WTC11 (cell line): ENCODE measurements at regions not wholly inside any gene's neighbourhood (a gene's known extent, or its start where the extent isn't known, plus 50 kb on each side); places are given as distances from the start of the nearest gene placed in this dataset.

Experiments
- JAZF1 ChIP-seq: fragments of 250-450 bp; sonication (Bioruptor Pico); IDR thresholded peaks from 2 replicates; pipeline ENCODE4 v1.9.0; 2021; ENCODE audit warnings: moderate library complexity, mild to moderate bottlenecking, inconsistent platforms
- JUN ChIP-seq: sonication (generic); formaldehyde crosslinking; IDR thresholded peaks from 2 replicates; pipeline ENCODE4 v1.8.0; 2023; ENCODE audit warnings: mild to moderate bottlenecking, missing genetic modification reagents
- RORB ChIP-seq: fragments of 250-450 bp; sonication (Bioruptor Pico); IDR thresholded peaks from 2 replicates; pipeline ENCODE4 v1.9.0; 2021; ENCODE audit warnings: mild to moderate bottlenecking
- TF ChIP-seq, protein P1 (sequence below): fragments of 200-600 bp; IDR thresholded peaks from 2 replicates; pipeline ENCODE4 v1.8.0; 2022; ENCODE audit warnings: antibody characterized with exemption
- TF ChIP-seq, protein P2 (sequence below): fragments of 250-450 bp; sonication (Bioruptor Pico); IDR thresholded peaks from 2 replicates; pipeline ENCODE4 v1.9.0; 2021; ENCODE audit warnings: mild to moderate bottlenecking
- TF ChIP-seq, protein P3 (sequence below): sonication (generic); formaldehyde crosslinking; IDR thresholded peaks from 2 replicates; pipeline ENCODE4 v1.8.0; 2022; ENCODE audit warnings: mild to moderate bottlenecking, missing genetic modification reagents
- TF ChIP-seq, protein P4 (sequence below): sonication (generic); formaldehyde crosslinking; IDR thresholded peaks from 2 replicates; pipeline ENCODE4 v1.8.0; 2022; ENCODE audit warnings: mild to moderate bottlenecking, missing genetic modification reagents
- TF ChIP-seq, protein P5 (sequence below): sonication (generic); formaldehyde crosslinking; IDR thresholded peaks from 2 replicates; pipeline ENCODE4 v1.8.0; 2022; ENCODE audit warnings: missing genetic modification reagents

DNA sequence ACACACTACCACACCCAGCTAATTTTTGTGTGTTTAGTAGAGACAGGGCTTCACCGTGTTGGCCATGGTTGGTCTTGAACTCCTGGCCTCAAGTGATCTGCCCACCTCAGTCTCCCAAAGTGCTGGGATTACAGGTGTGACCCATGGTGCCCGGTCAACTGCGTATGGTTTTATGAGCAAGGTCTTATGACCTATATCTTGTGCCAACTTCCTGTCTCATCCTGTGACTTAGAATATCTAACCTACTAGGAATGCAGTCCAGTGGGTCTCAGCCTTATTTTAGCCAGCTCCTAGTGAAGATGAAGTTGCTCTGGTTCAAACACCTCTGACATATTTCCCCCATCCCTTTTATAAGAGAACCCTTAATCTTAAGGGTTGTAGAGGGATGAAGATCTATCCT lies 66.1 kb upstream of the OR5AN1 start:
- TF ChIP-seq, protein P1, sequence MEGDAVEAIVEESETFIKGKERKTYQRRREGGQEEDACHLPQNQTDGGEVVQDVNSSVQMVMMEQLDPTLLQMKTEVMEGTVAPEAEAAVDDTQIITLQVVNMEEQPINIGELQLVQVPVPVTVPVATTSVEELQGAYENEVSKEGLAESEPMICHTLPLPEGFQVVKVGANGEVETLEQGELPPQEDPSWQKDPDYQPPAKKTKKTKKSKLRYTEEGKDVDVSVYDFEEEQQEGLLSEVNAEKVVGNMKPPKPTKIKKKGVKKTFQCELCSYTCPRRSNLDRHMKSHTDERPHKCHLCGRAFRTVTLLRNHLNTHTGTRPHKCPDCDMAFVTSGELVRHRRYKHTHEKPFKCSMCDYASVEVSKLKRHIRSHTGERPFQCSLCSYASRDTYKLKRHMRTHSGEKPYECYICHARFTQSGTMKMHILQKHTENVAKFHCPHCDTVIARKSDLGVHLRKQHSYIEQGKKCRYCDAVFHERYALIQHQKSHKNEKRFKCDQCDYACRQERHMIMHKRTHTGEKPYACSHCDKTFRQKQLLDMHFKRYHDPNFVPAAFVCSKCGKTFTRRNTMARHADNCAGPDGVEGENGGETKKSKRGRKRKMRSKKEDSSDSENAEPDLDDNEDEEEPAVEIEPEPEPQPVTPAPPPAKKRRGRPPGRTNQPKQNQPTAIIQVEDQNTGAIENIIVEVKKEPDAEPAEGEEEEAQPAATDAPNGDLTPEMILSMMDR: no peak
- TF ChIP-seq JUN (CRISPR knock-in tag) (no peak), JAZF1 (no peak), RORB (CRISPR knock-in tag) (no peak)
- TF ChIP-seq, protein P2, sequence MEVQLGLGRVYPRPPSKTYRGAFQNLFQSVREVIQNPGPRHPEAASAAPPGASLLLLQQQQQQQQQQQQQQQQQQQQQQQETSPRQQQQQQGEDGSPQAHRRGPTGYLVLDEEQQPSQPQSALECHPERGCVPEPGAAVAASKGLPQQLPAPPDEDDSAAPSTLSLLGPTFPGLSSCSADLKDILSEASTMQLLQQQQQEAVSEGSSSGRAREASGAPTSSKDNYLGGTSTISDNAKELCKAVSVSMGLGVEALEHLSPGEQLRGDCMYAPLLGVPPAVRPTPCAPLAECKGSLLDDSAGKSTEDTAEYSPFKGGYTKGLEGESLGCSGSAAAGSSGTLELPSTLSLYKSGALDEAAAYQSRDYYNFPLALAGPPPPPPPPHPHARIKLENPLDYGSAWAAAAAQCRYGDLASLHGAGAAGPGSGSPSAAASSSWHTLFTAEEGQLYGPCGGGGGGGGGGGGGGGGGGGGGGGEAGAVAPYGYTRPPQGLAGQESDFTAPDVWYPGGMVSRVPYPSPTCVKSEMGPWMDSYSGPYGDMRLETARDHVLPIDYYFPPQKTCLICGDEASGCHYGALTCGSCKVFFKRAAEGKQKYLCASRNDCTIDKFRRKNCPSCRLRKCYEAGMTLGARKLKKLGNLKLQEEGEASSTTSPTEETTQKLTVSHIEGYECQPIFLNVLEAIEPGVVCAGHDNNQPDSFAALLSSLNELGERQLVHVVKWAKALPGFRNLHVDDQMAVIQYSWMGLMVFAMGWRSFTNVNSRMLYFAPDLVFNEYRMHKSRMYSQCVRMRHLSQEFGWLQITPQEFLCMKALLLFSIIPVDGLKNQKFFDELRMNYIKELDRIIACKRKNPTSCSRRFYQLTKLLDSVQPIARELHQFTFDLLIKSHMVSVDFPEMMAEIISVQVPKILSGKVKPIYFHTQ (CRISPR knock-in tag): no peak
- TF ChIP-seq, protein P3, sequence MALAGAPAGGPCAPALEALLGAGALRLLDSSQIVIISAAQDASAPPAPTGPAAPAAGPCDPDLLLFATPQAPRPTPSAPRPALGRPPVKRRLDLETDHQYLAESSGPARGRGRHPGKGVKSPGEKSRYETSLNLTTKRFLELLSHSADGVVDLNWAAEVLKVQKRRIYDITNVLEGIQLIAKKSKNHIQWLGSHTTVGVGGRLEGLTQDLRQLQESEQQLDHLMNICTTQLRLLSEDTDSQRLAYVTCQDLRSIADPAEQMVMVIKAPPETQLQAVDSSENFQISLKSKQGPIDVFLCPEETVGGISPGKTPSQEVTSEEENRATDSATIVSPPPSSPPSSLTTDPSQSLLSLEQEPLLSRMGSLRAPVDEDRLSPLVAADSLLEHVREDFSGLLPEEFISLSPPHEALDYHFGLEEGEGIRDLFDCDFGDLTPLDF (CRISPR knock-in tag): no peak
- TF ChIP-seq, protein P4, sequence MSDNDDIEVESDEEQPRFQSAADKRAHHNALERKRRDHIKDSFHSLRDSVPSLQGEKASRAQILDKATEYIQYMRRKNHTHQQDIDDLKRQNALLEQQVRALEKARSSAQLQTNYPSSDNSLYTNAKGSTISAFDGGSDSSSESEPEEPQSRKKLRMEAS (CRISPR knock-in tag): no peak
- TF ChIP-seq, protein P5, sequence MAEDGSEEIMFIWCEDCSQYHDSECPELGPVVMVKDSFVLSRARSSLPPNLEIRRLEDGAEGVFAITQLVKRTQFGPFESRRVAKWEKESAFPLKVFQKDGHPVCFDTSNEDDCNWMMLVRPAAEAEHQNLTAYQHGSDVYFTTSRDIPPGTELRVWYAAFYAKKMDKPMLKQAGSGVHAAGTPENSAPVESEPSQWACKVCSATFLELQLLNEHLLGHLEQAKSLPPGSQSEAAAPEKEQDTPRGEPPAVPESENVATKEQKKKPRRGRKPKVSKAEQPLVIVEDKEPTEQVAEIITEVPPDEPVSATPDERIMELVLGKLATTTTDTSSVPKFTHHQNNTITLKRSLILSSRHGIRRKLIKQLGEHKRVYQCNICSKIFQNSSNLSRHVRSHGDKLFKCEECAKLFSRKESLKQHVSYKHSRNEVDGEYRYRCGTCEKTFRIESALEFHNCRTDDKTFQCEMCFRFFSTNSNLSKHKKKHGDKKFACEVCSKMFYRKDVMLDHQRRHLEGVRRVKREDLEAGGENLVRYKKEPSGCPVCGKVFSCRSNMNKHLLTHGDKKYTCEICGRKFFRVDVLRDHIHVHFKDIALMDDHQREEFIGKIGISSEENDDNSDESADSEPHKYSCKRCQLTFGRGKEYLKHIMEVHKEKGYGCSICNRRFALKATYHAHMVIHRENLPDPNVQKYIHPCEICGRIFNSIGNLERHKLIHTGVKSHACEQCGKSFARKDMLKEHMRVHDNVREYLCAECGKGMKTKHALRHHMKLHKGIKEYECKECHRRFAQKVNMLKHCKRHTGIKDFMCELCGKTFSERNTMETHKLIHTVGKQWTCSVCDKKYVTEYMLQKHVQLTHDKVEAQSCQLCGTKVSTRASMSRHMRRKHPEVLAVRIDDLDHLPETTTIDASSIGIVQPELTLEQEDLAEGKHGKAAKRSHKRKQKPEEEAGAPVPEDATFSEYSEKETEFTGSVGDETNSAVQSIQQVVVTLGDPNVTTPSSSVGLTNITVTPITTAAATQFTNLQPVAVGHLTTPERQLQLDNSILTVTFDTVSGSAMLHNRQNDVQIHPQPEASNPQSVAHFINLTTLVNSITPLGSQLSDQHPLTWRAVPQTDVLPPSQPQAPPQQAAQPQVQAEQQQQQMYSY (CRISPR knock-in tag): no peak
